ENCODE measurements at regions not wholly inside any gene's neighbourhood (a gene's known extent, or its start where the extent isn't known, plus 50 kb on each side); places are given as distances from the start of the nearest gene placed in this dataset.

DNA sequence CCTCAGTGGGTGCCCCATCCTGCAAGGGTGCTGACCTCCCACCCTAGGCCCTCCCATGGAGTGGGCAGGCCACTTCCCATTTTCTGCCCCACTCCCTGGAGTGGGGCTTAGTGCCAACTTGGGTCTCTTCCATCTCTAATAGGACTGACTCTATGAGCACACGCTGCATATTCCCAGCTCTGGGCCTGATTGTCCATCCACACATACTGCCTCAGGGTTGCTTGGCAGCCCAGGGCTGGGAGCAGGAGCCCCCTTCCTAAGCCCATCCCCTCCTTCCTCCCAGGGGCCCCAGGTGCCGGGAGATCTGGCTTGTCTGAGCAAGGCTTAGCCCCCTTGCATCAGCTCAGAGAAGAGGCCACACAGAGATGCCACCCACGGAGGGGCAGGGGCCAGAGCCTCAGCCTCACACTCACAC lies 55.1 kb downstream of the PJA1 start:
- no peak for FAIRE-seq

DNA sequence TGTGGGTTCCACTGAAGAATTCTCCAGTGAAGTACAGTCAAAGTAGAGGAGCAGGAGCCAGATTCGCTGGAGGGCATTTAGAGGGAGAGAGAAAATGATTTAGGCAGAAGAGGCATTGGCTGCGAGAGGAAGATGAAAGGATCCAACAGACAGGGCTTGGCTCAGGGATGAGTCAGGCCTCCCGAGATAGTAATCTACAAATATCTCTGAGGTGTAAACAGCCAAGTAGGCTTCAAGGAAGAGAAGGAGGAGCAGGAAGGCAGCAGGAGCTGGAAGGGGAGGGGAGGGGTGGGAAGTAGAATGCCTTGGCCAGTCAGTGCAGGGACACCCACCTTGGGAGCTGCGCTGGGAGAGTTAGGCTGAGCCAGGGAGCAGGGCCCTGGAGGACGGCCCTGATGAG lies 55.5 kb downstream of the PJA1 start:
- no peak for FAIRE-seq

DNA sequence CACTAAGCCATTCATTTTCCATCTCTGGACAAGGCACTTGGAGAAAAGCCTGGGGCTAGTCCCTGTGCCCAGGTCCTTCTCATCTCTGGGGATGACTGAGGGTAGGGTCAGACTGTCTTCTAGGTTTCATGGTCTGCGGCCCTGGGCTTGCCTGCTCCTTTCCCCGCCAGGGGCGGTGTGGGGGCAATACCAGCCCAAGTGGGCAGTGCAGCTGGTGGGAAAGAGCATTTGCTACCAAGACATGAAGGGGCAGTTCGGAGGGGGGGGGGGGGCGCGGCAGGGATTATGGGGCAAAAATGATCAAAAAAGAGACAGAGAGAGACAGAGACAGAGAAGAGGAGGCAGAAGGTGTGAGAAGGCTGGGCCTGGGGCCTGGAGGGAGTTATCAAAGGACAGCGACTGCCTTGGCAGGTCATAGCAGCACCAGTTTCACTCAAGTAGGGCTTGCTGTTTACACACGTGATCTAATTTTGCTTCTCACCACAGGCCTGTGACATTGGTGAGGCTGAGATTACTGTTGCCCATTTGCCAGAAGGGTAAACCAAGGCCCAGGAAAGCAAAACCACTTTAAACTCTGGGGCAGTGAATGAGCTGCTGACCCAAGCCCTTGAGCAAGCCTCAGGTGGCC lies 56.1 kb downstream of the PJA1 start:
- FAIRE-seq, result no peak

- no peak for FAIRE-seq
Observed at GRCh38 chrX:69107747-69108401, 57.4 kb downstream of the PJA1 start.

- FAIRE-seq, result no peak
Observed at GRCh38 chrX:69107231-69107739, 58.0 kb downstream of the PJA1 start.

DNA sequence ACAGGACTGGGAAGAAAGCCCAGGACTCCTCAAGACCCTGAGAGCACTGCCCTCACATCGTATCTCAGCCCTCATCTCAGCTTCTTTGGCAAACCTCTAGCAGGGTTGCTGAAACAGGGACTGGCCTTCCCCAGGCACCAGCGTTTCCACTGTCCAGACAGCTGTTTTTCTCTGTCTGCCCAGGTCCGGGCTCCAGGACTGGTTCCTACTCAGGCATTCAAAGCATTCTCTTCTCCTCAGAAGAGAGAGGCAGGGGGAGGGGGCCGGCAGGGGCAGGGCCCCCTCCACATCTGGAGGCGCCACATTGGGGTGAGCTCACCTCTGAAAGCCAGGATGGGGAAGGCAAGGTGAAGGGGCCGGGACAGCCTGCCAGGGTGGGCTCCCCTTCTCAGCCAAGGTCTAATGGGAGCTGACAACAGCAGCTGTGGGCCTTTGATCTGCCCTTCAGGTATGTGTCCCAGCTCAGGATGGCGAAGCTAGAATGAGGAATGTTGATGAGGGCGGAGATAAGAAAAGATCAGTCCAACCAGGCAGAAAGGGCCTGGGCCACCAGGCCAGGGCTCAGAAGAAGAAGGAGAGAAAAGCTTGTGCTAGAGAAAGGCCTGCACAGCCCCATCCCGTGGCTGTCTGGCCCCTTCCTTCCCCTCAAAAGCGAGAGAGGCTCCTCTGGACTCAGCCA lies 60.4 kb downstream of the PJA1 start:
- FAIRE-seq, result no peak

DNA sequence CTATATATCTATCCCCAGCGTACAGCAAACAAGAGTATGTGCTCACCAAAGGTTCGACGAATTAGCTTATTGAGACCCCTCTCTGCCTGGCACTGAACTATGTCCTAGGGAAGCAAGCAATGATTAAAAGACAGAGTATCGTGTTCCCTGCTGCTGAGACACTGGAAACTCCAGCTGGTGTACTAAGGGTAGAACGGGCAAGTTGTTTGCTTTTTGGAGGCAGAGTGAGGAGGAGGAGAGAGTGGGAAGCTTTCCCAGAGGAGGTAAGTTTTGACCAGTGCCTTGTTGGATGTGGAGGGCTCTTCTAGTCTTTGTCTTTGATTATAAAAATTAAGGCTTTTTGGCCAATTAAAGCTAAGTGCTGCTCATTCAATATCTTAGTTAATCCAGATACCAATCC lies 61.7 kb downstream of the PJA1 start:
- FAIRE-seq, result no peak

DNA sequence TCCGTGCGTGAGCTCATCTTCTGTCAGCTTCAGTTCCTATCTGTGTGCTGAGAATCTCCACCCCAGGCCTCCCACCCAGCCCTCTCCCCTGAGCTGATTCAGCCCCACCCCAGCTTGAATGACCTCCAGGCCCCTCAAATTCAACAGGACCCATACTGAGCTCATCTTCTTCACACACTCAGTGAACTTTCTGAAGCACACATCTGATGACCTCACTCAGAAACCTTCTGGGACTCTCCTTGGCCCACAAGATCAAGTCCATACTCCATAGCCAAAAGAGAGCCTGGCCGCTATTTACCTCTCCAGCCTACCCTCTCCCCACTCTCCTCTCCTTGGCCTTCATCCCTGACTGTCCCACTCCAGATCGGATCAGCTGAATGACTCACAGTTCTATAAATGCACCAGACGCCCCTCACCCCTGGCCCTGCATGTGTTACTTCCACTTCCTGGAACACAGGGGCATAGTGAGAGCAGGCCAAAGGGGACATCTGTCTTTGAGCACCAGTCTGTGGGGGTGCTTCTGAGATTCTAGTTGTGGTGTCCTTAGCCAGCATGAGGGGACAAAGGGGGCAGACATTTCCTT lies 62.5 kb downstream of the PJA1 start:
- no peak for FAIRE-seq

- no peak for FAIRE-seq
Observed at GRCh38 chrX:69101683-69102251, 63.5 kb downstream of the PJA1 start.

DNA sequence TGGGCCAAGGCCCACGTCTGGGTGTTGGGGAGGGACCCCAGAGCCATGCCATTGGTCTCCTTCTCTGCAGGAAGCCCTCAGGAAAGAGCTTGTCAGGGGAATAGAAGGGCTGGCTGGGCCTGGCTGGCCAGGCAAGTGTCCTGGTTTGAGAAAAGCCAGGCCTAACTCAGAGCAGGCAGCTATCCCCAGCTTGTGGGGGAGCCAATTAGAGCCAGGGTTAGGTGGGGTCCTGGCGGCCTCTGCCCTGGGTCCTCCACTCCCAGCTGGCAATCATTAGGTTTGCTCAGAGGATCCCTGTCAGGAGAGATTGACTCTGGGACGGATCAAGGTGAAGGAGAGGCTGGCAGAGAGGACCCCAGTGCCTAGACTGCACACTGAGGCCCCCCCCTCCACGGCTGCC lies 64.8 kb downstream of the PJA1 start:
- no peak for FAIRE-seq

GRCh38 chrX:69097451-69098236 lies 67.6 kb downstream of the PJA1 start:
- no peak for FAIRE-seq

DNA sequence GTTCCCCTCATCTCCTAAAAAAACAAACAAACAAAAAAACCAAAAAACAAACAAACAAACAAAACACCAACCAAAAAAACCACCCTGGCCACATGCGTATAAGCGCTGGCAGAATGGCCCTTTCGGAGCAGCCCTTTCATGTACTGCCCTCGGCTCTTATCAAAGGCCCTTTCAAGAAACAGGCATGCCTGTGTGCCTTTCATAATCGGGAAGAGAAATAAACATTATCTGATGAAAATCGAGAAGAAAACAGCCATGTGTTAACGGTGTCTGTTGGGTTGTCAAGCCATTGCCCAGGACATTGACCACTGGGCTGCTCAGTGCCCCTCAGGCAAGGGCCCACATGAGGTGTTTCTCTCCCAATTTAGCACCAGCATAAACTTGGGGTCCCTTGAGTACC lies 68.3 kb downstream of the PJA1 start:
- FAIRE-seq, result no peak

- no peak for FAIRE-seq
Observed at GRCh38 chrX:69094977-69095669, 70.1 kb downstream of the PJA1 start.

DNA sequence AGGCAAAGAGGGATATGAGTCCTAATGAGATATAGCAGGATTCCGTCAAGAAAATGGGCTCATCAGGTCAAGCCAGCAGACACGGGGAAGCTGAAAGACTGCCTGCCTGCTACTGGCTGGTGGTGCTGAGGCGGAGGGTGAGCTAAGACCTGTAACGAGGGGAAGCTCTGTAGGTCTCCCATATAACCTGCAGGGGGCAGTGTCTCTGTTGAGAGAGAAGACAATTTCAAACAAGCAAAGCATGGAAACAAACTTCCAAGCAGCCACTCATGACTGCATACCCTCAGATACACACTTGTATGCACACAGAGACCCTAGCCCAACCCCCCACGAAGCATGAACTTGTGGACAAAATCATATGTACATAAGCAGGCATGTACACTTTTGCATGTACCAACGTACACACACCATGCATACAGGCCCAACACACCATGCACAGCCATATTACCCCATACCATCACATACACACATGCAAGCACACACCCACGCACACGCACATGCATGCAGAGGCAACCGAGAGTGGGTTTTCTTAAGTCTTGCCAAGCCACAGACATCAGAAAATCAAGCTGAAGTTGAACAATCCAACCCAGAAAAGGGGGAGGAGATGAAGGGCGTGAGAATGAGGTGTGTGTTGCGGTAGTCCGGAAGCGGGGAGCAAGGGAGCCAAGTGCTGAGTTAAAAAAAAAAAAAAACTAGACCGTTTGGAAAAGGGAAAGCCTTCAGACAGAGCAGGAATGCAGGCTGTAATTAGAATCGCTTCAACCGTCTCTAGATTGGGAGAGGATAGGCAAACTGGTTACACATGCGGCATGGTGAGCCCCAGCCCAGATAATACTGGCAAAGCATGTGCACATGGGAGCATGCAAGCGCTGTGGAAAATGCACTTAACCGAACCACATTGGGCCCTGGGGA lies 71.0 kb downstream of the PJA1 start:
- no peak for FAIRE-seq

- FAIRE-seq, result no peak
Observed at GRCh38 chrX:69090022-69090421, 75.2 kb downstream of the PJA1 start.

GRCh38 chrX:69089203-69089602 lies 76.0 kb downstream of the PJA1 start:
- FAIRE-seq, result no peak

DNA sequence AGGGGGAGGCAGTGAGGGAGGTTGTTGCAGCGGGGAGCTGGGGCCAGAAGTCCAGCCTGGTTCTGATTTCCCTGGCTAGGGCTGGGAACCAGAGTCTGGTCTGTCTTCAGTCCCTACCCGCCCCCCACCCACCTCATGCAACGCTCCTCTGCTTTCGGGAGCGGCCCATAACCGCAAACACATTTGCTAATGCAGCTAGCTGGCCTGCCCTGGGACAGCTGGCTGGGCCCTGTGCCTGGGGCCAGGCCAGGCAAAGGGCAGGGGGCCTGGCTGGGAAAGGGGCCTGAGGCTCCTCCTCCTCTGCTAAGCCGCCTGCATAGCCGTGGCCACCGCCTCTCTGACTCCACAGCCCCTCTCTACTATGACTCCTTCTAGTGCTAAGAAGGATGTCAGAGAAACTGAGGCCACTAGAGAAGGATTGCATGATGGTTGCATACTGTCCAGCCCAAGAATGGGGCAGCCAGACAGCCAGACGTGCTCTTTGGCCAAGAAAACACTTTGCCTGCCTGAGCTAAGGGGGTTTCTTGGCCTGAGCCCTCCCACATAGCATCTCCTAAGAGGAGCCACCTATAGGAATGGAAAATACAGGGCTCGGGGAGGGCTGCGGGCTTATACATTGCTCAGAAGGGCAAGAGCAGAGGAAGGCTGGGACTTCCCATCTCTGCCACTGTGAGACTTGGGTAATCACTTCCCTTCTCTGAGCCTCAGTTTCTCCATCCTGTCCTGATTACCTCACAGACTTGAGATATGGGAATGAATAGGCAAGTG lies 76.9 kb downstream of the PJA1 start:
- FAIRE-seq, result no peak

GRCh38 chrX:69085826-69086225 lies 79.4 kb downstream of the PJA1 start:
- no peak for FAIRE-seq

DNA sequence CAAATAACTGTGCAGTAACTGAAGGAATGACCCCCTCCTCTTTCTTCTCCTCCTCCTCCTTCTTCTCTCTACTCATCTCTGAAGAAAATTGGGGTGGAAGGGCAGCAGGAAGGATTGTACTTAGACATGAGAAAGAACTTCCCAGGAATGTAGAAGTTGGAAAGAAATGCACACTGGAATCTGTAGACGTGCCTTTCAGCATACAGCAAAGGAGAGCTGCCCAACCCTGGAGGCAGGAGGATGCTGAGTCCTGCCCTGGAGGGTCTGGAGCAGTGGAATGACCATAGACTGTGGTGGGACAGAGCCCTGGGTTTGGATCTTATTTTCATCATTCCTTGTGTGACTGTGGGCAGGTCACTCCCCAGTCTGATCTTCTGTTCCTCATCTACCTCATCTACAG lies 80.1 kb downstream of the PJA1 start:
- no peak for FAIRE-seq

DNA sequence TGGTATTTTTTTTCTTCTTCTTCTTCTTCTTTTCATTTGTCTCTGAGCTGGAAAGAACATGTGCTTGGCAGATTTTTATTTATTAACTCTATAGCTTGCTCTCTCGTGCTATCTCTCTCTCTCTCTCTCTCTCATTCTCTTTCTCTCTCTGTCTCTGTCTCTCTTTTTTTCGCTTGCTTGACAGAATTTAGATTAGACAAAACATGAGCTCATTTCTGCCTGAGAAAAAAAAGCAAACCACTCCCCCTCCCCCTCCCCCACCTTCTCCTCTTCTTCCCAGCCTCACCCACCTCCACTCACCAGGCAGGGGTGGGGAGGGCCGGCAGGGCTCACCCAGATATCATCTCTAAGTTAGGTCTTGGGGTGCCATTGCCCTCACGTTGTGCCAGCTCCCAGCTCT lies 81.5 kb downstream of the PJA1 start:
- no peak for FAIRE-seq
